ENCODE measurements at regions not wholly inside any gene's neighbourhood (a gene's known extent, or its start where the extent isn't known, plus 50 kb on each side); places are given as distances from the start of the nearest gene placed in this dataset.

DNA sequence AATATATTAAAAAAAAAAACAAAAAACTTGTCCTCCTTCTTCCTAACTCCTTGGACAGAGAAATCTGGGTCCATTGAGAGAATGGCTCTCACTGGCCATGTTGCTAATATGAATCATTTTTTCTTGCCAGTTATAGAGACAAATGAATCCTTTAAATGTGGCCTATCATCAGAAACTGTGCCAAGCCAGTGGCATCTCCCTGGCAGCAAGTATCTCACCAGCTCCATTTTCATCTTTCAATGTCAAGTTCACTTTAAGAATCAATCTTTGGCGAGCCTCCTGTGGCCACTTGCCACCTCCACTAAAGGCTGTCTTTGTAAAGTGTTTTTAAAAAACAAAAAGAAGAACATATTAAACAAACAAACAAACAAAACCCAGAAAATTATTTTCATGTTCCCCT is 202.5 kb downstream of the TUSC7 start:
- TF ChIP-seq FOXP2 (optimal IDR thresholded peaks at IDR 0.05; ENCODE audit: borderline replicate concordance, extremely low read depth, extremely low read length, insufficient read depth) (no peak), TAF1 (IDR thresholded peaks at IDR 0.05; ENCODE audit: borderline replicate concordance, insufficient read depth, low read length) (no peak), POLR2AphosphoS5 (IDR thresholded peaks at IDR 0.05; ENCODE audit: low read depth, low read length) (no peak), SIN3A (IDR thresholded peaks at IDR 0.05; ENCODE audit: borderline replicate concordance, insufficient read depth, low read length) (no peak)
- TF ChIP-seq, protein P1, sequence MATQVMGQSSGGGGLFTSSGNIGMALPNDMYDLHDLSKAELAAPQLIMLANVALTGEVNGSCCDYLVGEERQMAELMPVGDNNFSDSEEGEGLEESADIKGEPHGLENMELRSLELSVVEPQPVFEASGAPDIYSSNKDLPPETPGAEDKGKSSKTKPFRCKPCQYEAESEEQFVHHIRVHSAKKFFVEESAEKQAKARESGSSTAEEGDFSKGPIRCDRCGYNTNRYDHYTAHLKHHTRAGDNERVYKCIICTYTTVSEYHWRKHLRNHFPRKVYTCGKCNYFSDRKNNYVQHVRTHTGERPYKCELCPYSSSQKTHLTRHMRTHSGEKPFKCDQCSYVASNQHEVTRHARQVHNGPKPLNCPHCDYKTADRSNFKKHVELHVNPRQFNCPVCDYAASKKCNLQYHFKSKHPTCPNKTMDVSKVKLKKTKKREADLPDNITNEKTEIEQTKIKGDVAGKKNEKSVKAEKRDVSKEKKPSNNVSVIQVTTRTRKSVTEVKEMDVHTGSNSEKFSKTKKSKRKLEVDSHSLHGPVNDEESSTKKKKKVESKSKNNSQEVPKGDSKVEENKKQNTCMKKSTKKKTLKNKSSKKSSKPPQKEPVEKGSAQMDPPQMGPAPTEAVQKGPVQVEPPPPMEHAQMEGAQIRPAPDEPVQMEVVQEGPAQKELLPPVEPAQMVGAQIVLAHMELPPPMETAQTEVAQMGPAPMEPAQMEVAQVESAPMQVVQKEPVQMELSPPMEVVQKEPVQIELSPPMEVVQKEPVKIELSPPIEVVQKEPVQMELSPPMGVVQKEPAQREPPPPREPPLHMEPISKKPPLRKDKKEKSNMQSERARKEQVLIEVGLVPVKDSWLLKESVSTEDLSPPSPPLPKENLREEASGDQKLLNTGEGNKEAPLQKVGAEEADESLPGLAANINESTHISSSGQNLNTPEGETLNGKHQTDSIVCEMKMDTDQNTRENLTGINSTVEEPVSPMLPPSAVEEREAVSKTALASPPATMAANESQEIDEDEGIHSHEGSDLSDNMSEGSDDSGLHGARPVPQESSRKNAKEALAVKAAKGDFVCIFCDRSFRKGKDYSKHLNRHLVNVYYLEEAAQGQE (IDR thresholded peaks at IDR 0.05; ENCODE audit: insufficient read depth in 1 of 2, low read depth in 2 of 2, low read length in 2 of 2) = no peak

DNA sequence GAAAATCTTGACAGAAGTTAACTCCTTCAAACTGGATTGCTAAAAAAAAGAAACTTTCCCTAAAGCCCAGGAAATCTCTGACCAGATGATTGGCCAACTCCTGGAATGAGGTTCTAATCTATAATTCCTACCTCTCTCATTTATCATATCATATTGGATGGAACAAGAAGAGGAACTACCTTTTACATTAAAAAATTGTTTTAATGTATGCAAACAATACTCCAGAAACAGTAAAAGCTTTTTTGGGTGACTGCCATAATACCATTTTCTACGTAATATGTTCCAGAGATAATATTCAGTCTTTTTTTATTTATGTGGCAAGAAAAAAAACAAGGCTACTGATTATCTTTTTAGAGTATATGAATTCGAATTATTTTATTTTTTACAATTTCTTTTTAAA is 204.4 kb downstream of the TUSC7 start:
- TF ChIP-seq FOXP2 (optimal IDR thresholded peaks at IDR 0.05; ENCODE audit: borderline replicate concordance, extremely low read depth, extremely low read length, insufficient read depth) (no peak), TAF1 (IDR thresholded peaks at IDR 0.05; ENCODE audit: borderline replicate concordance, insufficient read depth, low read length) (no peak), POLR2AphosphoS5 (IDR thresholded peaks at IDR 0.05; ENCODE audit: low read depth, low read length) (no peak), SIN3A (IDR thresholded peaks at IDR 0.05; ENCODE audit: borderline replicate concordance, insufficient read depth, low read length) (no peak)
- TF ChIP-seq, protein P1 (IDR thresholded peaks at IDR 0.05; ENCODE audit: insufficient read depth in 1 of 2, low read depth in 2 of 2, low read length in 2 of 2) = no peak

DNA sequence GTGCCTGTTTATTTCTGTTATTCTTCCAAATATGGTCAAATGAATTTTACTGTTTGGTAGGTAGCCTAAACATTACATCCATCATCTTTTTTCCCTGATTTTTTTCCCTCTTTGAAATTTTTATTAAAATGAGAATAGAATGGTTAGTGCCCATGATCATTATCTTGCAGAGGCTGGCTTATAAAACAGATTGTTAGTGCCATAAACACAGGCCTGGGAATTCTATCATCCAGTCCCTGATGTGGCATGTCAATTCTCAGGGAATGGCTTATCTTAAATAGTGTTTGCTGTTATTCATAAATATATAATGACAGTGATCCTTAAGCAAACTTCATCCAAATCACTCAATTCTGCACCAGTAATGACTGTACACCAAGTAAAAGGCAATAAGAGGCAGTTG is 207.3 kb downstream of the TUSC7 start:
- no peak for TF ChIP-seq FOXP2 (optimal IDR thresholded peaks at IDR 0.05; ENCODE audit: borderline replicate concordance, extremely low read depth, extremely low read length, insufficient read depth)
- TF ChIP-seq TAF1 (IDR thresholded peaks at IDR 0.05; ENCODE audit: borderline replicate concordance, insufficient read depth, low read length) = no peak
- TF ChIP-seq POLR2AphosphoS5 (IDR thresholded peaks at IDR 0.05; ENCODE audit: low read depth, low read length) = no peak
- no peak for TF ChIP-seq SIN3A (IDR thresholded peaks at IDR 0.05; ENCODE audit: borderline replicate concordance, insufficient read depth, low read length)
- TF ChIP-seq, protein P1 (IDR thresholded peaks at IDR 0.05; ENCODE audit: insufficient read depth in 1 of 2, low read depth in 2 of 2, low read length in 2 of 2) = no peak

DNA sequence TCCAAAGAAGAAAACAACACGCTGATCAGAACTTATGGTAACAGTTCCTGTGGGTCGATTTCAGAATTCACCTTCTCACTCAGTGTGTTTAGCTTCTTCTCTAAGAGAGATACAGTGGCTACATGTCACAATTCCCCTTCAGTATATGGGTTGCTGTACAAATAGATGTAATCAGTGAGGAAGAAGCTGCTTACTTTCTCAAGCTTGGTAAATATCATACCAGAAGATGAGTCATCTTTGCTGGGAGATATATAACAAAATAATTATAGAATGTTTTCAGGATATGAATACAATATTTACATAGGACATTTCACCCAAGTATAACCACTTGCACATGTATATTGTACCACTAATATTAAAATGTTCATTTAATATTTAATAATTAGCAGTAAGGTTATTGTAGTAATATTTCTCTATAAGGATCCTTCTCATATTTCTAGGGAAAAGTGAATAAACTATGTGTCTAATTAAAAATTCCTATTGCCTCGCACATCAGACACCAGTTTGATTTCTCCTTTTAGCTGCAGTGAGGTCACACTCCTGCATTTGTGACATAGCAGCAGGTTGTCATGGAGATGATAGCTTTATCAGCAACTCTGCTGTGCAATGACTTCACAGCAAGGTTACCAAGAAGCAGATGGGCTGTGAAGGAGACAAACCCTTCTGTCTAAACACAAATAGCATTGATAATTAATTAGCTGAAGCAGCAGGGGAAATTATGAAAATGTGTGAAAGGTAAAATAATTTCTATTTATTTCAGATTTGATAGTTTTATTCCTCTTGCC is 211.4 kb downstream of the TUSC7 start:
- TF ChIP-seq POLR2AphosphoS5 (IDR thresholded peaks at IDR 0.05; ENCODE audit: low read depth, low read length) = no peak
- TF ChIP-seq FOXP2 (optimal IDR thresholded peaks at IDR 0.05; ENCODE audit: borderline replicate concordance, extremely low read depth, extremely low read length, insufficient read depth) = no peak
- TF ChIP-seq TAF1 (IDR thresholded peaks at IDR 0.05; ENCODE audit: borderline replicate concordance, insufficient read depth, low read length) = no peak
- TF ChIP-seq SIN3A (IDR thresholded peaks at IDR 0.05; ENCODE audit: borderline replicate concordance, insufficient read depth, low read length) = no peak
- TF ChIP-seq, protein P1 (IDR thresholded peaks at IDR 0.05; ENCODE audit: insufficient read depth in 1 of 2, low read depth in 2 of 2, low read length in 2 of 2) = no peak

All from PFSK-1 (cell line).